Stimulated activated CD8-positive, alpha-beta memory T cell treated with anti-CD3 and anti-CD28 coated beads, Interleukin-7, amount 100 ng/mL, for 4 hours (primary cell): ENCODE measurements at regions not wholly inside any gene's neighbourhood (a gene's known extent, or its start where the extent isn't known, plus 50 kb on each side); places are given as distances from the start of the nearest gene placed in this dataset.

ENCODE experiments used
- DNase-seq, 2 donors: peaks; one replicate each; pipeline ENCODE4 v3.0.0-alpha.2; 2020; ENCODE audit warnings: low read depth in 2 of 2

GRCh38 chr6:165950316-165950715, 217.3 kb downstream of the TBXT start:
- DNase-seq = no peak

- no peak for DNase-seq
Observed at GRCh38 chr6:165949324-165949723, 218.3 kb downstream of the TBXT start.

GRCh38 chr6:165944002-165944466, 223.6 kb downstream of the TBXT start:
- no peak for DNase-seq

GRCh38 chr6:165941786-165942185, 225.9 kb downstream of the TBXT start:
- DNase-seq = no peak

- DNase-seq = no peak
Observed at GRCh38 chr6:165941249-165941775, 226.3 kb downstream of the TBXT start.

- DNase-seq = no peak
Observed at GRCh38 chr6:165940366-165940765, 227.3 kb downstream of the TBXT start.

- DNase-seq = no peak
Observed at GRCh38 chr6:165939601-165940290, 227.9 kb downstream of the TBXT start.

GRCh38 chr6:165939047-165939446, 228.6 kb downstream of the TBXT start:
- no peak for DNase-seq

GRCh38 chr6:165937564-165938358, 229.9 kb downstream of the TBXT start:
- DNase-seq = no peak

GRCh38 chr6:165936660-165937059, 231.0 kb downstream of the TBXT start:
- no peak for DNase-seq

- DNase-seq = no peak
Observed at GRCh38 chr6:165936096-165936495, 231.6 kb downstream of the TBXT start.

GRCh38 chr6:165931675-165932074, 236.0 kb downstream of the TBXT start:
- DNase-seq = no peak

GRCh38 chr6:165930668-165931214, 236.9 kb downstream of the TBXT start:
- no peak for DNase-seq

GRCh38 chr6:165929607-165930006, 238.0 kb downstream of the TBXT start:
- DNase-seq = no peak

- DNase-seq = no peak
Observed at GRCh38 chr6:165926378-165926777, 241.3 kb downstream of the TBXT start.

- no peak for DNase-seq
Observed at GRCh38 chr6:165925474-165926156, 242.0 kb downstream of the TBXT start.

GRCh38 chr6:165922309-165922794, 245.3 kb downstream of the TBXT start:
- DNase-seq = no peak

GRCh38 chr6:165920896-165921671, 246.6 kb downstream of the TBXT start:
- no peak for DNase-seq

GRCh38 chr6:165917576-165917975, 250.1 kb downstream of the TBXT start:
- no peak for DNase-seq

- DNase-seq = no peak
Observed at GRCh38 chr6:165915022-165915770, 252.2 kb upstream of the PDE10A start.
